Left ventricle myocardium superior (tissue), 1 donor: ENCODE measurements at regions not wholly inside any gene's neighbourhood (a gene's known extent, or its start where the extent isn't known, plus 50 kb on each side); places are given as distances from the start of the nearest gene placed in this dataset.
A peak's percentile ranks its signal among the peaks of the same experiment; 100 is the strongest.

Experiments used
- ATAC-seq: fragments of 200-7000 bp; cut with Tn5 transposase; one replicate; pipeline ENCODE4 v1.9.1; 2020; ENCODE audit warnings: mild to moderate bottlenecking, moderate library complexity
- DNase-seq: peaks from one replicate; pipeline ENCODE4 v3.0.0-alpha.2; 2020
- intact Hi-C: fragments of 100-400 bp; cut with micrococcal nuclease; formaldehyde crosslinking; loops from one replicate; pipeline ENCODE4 v1.11.0; 2022
- donor health status: DM: no; HTN: yes; CAD: no; lungs with severe emphysema.

DNA sequence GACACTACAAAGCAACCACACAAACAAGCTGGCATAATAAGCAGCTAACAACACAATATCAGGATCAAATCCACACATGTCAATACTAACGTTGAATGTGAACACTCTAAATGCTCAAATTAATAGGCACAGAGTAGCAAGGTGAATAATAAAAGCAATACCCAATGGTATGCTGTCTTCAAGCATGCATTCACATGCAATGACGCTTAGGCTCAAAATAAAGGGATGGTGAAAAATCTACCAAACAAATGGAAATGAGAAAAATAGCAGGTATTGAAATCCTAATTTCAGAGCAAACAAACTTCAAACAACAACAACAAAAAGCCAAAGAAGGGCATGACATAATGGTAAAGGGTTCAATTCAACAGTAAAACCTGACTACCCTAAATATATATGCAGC lies 74.0 kb upstream of the FAM47B start:
- DNase-seq (no peak), ATAC-seq (no peak)
- intact Hi-C loops, result no loop called here

DNA sequence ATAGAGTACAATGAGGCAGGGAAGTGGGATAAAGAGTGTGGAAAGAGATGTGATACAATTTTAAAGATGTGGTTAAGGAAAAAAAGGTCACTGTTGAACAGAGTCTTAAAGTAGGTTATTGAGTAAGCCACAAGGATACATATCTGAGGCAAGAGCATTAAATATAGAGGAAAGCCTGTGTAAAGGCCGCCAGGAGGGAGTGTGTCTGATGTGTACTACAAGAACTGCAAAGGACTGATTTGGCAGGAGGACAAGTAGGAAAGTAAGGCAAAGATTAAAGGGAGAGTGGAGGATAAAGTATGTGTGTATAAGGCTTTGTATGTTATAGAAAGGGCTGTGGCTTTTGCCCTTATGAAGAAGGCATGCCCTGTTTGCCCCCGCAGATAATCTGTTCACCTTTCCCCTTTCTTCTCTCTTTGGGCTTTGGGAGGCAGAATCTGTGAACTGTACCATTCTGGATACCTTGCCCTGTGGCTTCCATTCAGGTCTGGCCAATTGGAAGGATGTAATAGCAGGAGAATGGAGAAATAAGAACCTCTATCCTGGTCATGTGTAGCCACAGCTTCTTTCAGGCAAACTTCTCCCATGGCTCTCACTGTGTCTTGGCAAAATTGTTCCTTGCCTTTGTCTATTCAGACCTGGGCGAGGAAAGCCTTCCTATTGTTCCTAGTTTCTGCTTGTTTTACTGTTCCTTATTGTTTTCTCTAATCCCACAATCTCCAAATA lies 68.9 kb upstream of the FAM47B start:
- no peak for DNase-seq
- ATAC-seq, result peak; percentile 21
- intact Hi-C loops, result no loop called here

DNA sequence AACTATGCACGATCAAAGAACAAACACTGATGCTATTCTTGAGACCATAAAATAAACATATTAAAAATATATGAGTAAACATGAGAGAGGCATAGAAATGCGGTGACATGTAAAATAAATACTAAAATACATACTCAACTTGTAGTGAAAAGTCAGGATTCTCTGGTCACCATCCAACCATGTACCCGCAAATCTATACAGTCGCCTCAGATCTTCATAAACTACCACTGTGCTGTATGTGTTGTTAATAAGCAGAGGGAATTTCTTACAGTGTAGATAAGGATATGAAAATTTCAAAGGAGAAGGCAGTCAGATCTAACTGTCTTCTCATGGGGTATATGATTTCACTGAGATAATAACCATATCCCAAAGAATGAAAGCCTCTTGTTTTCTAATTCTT lies 67.8 kb upstream of the FAM47B start:
- intact Hi-C loops, result no loop called here
- DNase-seq, result no peak
- no peak for ATAC-seq

DNA sequence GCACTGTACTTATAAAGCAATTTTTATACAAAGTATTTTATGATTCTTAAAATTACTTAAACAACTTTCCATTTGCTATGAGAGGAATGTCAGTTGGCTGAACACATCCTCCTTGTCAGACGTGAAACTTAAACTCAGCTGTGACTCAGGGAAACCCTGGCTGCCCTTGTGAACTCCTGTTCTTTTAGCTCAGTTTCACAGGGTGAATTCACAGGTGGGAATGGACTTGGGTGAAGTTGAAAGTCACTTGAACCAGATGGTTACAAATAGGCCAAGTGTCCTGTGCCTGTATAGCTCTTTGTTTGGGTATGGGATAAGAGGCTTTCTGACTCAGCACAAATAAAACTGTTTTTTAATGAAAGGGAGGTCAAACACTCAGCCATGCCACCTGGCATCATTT lies 67.4 kb upstream of the FAM47B start:
- intact Hi-C loops, result no loop called here
- DNase-seq, result no peak
- no peak for ATAC-seq

DNA sequence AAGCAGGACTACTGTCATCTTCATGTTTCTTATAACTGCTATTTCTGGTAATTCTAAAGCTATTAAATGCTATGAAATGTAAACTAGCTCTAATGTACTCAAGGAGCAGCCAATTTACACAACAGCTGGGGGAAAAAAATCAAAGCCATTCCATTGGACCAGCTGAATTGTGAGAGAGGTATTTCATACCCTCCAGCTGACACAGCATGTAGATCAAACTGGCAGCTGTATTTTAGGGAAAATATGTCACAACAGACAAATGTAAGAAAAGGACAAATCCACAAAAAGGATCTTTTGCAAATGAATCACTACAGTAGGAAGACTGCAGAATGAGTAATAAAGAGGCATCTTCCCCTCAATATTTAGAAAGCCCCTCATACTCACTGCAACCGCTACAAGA lies 65.2 kb upstream of the FAM47B start:
- ATAC-seq (no peak), DNase-seq (no peak)
- intact Hi-C loops, result no loop called here

DNA sequence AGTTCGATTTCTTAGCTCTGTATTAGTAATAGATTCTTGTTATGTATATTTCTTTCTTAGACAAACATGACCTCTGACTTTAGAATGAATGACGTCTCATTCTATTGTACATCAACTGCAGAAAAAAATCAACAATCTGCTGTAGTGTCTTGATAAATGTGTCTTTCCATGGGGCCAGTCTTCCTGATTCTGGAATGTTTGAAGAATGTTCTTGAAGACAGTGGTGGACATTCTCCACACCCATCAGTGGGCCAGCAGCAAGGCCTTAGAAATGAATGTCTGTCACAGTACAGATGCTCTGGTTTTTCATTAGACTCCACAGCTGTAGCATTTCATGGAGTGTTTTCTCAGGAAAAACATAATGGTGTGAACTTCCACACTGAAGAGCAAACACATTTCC lies 63.2 kb upstream of the FAM47B start:
- no peak for ATAC-seq
- intact Hi-C loops, result no loop called here
- DNase-seq, result no peak

DNA sequence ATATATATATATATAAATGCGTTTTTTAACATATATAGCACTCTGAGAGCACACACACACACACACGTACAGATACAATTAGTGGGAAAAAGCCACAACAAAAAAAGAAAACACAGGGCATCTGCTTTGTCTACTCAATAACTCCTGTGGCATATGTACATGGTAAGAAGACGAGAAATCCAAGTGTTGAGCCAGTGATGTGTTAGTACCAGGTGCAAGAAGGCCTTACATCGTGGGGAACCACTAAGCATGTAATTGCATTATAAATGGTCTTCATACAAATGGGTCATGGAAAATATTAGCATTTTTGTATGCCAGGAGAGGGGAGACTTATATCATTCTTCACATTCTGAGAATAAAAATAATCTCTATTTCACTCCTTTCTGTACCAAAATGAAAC lies 62.7 kb upstream of the FAM47B start:
- DNase-seq (no peak), ATAC-seq (no peak)
- intact Hi-C loops, result no loop called here

DNA sequence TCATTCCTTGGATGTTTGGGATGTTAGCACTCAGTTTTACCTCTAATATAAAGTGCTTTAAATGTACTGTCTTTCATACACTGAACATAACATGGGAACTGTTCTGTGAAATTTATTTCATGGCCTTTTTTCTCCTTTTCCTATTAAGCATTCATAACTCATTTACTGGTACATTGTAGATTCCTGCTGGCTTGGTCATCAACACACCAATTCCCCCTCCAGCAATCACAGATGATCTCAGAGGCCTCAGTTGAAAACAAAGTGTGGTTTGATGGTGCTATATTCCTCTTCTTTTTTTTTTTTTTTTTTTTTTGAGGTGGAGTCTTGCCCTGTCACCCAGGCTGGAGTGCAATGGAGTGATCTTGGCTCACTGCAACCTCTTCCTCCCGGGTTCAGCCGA lies 61.9 kb upstream of the FAM47B start:
- ATAC-seq (no peak), DNase-seq (no peak)
- intact Hi-C loops, result no loop called here

DNA sequence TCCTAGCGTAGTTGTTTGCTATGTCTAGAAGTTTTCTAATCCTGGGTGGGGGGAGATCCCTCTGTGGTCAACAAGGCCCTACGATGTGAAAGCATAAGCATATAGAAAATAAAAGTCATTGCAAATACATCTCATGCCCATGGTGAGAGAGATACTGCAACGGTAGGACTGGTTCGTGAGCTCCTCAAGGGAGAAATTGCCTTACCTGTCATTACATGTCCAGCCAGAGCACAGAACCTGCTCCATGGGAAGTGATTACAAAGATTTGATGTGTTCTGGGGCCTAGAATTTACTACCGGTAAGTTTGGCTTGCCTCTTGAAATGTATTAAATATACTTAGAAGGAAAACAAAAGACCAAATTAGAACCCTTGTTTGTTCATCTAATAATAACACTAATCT lies 60.9 kb upstream of the FAM47B start:
- DNase-seq (no peak), ATAC-seq (no peak)
- intact Hi-C loops, result no loop called here

DNA sequence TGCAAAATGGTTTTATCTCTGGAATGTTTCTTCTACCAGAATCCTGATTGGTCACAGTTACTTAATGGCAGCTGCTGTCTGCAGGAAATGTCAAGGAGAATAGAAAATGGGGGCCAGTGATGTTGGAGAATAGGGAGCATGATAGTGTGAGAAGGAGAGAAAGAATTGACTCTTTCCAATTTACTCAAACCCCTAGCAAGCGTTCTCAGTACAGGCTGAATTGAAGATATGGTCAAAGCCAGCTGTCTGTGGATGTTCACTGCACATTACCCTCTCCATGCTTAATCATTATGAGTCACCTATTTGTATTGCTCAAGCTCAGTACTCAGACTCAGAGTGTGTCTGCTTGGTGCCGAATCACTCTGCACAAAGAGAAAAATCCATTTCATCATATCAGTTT lies 57.8 kb upstream of the FAM47B start:
- intact Hi-C loops, result no loop called here
- DNase-seq, result no peak
- peak; percentile 64 for ATAC-seq

DNA sequence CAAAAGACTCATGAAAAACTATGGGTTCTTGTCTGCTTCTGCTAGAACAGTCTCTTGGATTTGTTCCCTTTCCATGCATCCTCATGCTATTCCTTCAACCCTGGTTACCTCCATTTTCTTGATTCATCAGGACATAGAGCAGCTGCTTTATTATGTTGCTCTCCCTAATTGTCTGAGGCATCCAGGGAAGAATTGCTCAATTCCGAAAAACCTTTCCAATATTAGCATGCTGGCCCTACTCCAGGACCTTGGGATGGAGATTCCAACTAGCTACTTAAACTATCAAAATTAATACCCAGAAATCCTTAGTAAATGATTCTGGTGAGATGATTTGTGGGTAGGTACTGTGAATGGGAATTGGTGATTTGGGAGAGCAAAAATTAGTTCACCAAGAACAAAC lies 56.6 kb upstream of the FAM47B start:
- DNase-seq (no peak), ATAC-seq (no peak)
- intact Hi-C loops, result no loop called here

DNA sequence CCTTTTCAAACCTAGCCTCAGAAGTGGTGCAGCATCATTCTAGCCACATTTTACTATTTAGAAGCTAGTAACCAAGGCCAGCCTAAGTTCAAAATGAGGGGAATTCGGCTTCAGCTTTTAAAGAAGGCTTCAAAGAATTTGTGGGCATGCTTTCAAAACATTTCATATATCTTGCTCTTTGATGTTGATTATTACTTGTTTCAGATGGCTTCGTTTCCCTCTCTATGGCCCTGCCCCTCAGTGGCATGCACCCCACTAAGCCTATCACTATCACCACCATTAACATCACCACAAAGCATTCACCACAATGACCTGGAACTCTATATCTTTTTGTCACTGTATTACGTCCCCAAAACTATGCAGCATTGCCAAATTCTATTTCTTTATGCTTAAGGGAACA lies 51.2 kb upstream of the FAM47B start:
- no peak for DNase-seq
- intact Hi-C loops, result no loop called here
- no peak for ATAC-seq
